ENCODE measurements at regions not wholly inside any gene's neighbourhood (a gene's known extent, or its start where the extent isn't known, plus 50 kb on each side); places are given as distances from the start of the nearest gene placed in this dataset.
"Not testable (repeated sequence)": the region's sequence is repeated elsewhere in the genome, so short reads cannot be mapped to it uniquely, and the experiment has no call there.

DNA sequence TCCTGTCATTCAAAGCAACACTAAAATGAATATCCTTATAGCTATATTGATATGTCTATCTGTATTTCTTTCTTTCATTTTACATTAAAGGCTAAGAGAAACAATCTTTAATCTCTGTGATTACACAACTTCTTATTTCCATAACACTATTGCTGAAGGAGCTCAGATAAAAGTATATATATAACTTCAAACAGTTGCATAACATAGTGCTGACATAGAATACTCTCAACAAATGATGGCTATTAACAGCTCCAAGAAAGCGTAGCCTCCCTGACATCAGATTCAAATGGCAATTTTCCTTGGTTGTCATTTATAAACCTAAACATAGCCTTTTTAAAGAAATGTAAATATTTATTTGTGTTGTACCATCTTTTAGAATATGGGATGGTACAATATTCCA, 116.6 kb upstream of the PTPRG start:
- no peak for DNase-seq (ENCODE audit: low spot score)

DNA sequence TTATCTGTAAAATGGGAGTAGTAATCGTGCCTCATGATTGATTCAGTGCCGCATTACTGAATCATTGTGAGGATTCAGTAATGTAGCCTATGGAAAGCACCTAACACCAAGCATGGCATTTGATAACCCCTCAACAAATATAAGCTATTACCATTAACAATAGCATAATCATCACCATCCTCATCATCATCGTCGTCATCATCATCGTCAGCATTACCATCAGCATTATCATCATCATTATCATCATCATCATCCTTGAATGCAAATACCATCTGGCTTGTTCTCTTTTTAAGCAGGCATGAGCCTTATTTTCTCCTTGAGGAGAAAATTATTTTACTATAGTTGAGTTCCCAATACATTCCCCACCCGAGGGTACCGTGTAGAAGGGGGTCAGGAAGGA, 115.4 kb upstream of the PTPRG start:
- DNase-seq (ENCODE audit: low spot score) = no peak

DNA sequence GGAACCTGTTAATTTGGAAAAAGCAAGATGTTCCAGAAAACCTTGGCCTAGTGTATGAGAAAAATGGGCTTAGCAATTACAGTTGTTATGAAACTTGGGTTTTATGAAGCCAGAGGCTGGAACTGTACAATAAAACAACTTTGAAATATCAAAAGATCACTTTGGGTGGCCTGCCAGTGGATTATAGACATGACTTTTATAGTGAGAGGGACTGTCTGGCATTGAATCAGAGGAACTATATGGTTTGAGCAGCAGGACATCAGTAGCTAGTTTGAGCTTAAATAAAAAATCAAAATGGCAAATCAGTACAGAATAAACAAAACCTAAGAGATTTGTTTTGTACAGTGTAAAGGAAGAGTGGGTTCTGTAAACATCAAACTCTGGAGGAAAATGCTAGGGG, 115.0 kb upstream of the PTPRG start:
- DNase-seq (ENCODE audit: low spot score) = no peak

DNA sequence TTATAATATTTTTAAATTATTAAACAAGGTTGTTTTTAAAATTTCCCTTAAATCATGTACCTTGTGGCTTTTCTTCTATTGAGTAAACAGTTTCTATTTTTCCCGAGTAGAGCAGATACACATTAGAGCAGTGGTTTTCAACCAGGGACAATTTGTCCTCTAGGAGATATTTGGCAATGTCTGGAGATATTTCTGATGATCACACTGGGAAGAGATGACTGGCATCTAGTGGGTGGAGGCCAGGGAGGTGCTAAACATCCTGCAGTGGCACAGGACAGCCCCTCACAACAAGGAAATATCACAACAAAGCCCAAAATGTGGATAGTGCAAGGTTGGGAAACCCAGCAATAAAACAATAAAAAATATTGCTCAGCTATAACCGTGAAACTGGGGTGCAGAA, 113.0 kb upstream of the PTPRG start:
- no peak for DNase-seq (ENCODE audit: low spot score)

DNA sequence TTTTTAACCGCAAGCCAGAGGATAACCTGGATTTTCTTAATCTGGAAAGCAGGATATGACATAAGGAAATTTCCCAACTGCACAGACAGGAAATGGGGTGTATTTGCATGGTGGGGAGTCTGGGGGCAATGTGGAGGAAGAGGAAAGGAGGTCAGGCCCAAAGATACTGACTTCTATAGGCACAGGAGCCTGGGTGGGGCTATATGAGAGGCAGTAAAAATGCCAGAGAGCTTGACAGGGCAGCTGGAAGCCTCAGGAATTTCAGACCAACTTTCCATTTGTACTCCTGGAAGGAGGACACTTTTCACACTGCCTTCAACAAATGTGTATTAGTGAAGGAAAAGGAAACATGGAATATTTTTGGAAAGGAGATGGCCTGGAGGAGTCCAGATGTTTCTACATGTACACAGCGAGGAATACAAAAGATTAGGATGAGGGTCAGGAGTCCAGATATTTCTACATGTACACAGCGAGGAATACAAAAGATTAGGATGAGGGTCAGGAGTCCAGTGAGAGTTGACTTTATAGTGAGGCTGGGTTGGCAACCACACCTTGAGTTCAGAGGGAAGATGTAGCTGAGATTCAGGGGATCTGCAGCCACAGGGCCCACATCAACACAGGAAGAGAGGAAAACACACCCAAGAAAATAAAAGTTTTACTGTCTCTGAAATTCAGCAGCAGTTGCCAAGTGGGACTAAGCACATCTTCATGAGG, 111.9 kb upstream of the PTPRG start:
- DNase-seq (ENCODE audit: low spot score) = no peak

DNA sequence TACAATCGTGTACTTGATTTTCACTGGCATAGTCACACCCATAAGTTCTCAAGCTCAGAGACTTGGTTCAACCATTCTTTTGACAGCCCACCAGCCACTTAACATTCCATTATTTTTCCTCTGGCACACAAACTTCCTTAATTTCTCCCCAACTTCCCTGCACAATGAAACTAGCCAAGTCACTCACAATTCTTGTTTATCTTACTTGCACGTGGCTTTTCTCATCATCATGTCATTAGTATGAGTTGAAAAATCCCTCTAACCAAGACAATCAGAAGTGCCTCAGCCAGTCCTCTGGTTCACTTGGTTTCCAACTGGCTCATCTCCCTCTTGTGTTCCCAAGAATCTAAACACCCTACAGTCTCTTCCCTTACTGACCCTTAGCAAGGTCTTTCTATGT, 110.5 kb upstream of the PTPRG start:
- no peak for DNase-seq (ENCODE audit: low spot score)

DNA sequence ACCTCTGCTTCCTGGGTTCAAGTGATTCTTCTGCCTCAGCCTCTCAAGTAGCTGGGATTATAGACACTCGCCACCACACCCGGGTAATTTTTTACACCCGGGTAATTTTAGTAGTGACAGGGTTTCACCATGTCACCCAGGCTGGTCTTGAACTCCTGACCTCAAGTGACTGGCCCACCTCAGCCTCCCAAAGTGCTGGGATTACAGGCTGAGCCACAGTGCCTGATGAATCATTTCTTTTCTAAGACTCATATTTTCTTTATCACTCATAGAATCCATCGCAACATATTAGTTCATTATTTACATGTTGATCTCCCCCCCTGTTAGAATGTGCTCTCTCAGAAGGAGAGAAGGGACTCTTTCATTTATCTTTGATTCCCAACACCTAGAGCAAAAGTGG, 109.5 kb upstream of the PTPRG start:
- DNase-seq (ENCODE audit: low spot score) = no peak

DNA sequence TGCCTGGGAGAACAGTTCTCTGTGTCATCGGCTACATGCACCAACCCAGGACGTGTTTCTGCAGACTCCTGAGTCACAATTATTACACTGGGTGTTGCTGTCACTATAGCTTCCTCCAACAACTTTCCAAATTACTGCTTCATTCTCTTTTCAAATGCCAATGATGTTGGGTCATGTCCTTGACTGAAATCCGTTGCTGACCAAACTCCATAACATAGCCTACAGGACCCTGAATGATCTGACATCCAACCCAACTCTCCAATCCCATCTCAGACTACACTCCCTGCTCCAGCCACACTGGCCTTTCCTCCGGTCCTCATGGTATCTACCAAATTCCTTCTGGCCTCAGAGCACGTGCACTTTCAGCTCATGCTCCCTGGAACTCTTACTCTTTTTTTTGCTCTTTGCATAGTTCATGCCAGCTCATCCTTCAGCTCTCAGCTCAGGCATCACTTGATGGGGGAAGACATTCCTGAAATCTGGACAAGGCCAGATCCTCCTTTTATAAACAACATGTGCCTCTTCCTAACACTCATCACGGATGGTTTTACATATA, 108.8 kb upstream of the PTPRG start:
- no peak for DNase-seq (ENCODE audit: low spot score)

DNA sequence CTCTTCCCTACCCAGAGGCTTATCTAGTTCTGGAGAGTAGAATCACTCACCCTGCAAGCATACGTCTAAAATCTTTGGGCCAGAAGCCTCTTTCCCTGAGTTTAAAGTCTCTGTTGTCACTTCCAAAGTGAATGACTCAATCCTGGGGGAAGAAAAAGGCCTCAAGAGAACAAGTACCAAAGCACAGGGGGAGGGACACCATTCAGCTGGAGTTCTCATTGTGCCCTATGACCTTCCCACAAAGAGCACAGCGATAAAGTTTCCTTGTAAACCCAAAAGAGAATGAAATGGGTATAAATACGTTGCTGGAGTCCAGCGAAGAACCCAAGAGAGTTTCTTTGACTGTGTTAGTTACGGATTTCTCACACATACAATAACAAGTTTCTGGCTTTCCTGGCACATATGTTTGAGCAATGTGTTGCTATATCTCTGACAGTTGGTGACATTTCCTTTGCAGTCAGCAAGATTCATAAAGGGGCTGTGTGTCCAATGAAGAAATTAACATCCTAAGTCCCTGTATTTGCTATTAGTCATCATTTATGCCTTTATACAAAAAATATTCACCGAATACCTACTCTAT, 107.3 kb upstream of the PTPRG start:
- DNase-seq (ENCODE audit: low spot score) = no peak

DNA sequence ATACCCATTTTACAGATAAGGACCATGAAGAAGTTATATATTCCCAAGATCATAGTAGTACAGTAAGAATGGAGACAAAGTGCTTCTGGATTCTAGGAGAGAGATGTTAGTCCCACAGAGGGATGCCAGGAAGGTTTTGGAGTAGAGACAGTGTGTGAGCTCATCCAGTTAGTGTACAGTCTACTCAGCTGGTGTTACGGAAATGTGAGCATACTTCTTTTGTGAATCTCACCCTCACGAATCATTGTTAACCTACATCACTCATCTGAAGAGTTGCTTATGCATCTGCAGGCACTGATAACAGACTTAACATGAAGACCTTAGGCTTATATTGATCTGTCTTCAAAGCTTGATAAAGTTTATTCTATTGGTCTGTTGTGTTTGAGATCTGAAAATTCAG, 106.6 kb upstream of the PTPRG start:
- no peak for DNase-seq (ENCODE audit: low spot score)

DNA sequence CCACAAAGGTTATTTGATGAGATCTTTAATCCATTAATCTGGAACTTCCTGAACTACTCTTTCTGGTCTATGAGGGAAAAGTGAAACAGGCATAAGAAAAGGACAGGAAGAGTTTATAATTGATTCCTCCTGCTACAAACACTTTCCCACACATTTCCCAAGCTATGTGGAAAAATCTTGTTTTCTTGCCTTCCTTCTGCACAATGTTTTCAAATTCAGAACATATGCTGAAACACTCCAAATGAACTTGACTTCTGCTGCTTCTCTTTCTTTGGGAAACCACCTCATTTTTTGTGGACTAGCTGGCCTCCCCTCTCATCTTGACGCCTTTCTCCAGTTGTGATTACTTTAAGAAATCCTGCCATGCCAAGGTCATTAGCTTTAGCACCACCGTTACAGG, 100.7 kb upstream of the PTPRG start:
- no peak for DNase-seq (ENCODE audit: low spot score)

DNA sequence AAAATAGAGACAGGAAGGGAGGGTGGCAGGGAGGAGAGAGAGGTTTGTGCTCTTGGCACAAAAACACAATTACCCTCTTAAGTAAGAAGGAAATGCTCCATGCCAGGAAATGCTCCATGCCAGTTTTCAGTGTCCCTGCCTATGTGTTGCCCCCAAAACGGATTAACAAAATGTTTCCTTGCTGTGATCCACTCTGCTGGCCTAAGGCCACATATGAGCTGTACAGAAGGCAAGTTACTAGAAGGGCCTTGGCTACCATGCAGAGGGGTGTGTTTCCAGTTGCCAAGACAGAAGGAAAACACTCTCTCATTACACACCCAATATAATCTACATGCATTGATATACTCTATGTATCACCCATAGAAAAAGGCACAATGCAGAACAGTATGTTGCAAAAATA, 98.2 kb upstream of the PTPRG start:
- DNase-seq (ENCODE audit: low spot score) = no peak

DNA sequence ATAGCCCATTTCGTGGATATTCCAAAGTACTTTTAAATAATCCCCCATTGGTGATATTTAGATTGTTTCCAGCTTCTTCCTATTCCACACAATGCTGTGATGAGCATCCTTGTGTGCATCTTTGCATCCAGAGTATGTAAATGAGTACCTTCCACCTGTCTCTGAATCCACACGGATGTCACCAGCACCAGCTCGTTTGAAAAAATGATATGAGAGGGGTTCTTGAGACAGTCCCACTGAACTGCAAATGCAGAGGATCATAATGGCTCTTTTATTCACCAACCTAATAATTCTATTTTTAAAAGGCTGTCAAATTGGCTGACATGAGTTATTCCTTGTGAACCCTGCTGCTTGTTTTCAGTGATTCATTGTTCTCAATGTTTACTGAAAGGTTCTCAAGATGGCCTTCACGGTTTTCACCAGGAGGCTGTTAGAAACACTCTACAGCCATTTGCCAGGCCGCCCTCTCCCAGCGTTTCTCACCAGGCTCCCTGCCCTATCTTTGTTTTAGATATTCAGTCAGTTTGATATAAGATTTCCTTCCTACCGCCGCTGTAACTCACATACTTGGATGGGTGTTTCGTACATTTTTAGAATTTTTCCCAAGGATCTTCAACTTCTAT, 96.7 kb upstream of the PTPRG start:
- no peak for DNase-seq (ENCODE audit: low spot score)

DNA sequence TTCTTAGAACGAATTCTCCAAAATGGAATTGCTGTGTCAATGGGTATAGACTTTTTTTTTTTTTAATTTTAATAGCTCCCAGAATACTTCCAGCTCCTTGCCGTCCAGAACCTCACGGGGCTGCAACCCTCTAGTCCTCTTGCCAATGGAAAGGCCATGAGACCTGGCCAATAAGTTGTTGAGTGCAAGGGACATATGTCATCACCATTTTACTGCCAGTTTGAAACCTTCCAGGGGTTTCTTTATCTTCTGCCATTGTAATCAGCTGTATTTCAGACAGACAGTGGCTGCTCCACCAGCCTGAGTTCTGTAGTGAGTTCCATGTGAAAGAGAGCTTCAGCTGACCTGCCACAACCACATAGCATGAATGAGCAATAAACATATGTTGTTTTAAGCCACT, 95.0 kb upstream of the PTPRG start:
- DNase-seq (ENCODE audit: low spot score) = no peak

DNA sequence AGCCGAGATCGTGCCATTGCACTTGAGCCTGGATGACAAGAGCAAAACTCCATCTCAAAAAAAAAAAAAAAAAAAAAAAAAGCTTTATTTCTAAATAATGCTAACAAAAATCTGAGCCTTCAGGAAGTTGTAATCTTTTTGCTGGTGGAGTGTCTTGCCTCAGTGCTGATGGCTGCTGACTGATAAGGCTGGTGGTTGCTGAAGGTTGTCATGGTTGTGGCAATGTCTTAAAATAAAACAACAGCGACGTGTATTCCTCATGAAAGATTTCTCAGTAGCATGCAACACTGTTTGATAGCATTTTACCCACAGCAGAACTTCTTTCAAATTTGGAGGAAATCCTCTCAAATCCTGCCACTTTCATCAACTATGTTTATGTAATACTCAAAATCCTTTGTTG, 77.4 kb upstream of the PTPRG start:
- no peak for DNase-seq (ENCODE audit: low spot score)

DNA sequence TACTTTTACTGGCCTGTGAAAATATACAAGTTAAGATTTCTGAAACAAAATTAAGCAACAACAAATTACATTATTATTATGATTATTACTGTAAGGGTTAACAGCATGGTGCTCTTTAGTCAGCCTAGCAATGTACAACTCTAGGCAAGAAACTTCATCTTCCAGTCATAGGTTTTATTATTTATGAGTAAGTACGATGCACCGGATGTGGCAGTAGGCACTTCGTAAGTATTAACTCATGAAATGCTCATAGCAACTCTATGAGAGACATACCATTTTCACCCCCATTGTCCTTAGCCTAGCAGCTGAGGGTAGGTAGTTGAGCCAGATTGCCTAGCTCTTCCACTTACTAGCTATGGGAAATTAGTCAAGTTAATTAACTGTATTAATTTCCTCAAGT, 68.0 kb upstream of the PTPRG start:
- no peak for DNase-seq (ENCODE audit: low spot score)

DNA sequence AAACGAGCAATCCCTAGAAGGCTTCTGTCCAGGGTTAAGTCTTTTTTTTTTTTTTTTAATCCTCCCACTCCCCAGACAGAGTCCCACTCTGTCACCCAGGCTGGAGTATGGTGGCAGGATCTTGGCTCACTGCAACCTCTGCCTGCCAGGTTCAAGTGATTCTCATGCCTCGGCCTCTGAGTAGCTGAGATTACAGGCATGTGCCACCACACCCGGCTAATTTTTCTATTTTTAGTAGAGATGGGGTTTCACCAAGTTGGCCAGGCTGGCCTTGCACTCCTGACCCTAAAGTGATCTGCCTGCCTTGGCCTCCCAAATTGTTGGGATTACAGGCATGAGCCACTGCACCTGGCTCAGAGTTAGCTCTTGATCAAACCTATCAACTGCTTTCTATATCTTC, 67.1 kb upstream of the PTPRG start:
- not testable (repeated sequence) for DNase-seq (ENCODE audit: low spot score)

DNA sequence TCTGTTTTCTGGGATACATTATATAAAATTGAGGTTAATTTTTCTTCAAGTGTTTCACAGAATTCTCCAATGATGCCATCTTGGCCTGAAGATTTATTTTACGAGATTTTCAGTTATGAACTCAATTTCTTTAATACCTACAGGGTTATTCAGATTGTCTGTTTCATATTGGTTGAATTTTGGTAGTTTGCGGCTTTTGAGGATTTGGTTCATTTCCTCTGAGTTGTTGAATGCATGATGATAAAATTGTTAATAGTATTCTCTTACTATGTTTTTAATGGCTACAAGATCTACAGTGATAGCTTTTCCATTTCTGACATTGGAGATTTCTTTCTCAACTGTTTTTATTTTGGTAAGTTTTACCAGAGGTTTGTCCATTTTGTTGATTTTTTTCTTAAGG, 63.9 kb upstream of the PTPRG start:
- no peak for DNase-seq (ENCODE audit: low spot score)

DNA sequence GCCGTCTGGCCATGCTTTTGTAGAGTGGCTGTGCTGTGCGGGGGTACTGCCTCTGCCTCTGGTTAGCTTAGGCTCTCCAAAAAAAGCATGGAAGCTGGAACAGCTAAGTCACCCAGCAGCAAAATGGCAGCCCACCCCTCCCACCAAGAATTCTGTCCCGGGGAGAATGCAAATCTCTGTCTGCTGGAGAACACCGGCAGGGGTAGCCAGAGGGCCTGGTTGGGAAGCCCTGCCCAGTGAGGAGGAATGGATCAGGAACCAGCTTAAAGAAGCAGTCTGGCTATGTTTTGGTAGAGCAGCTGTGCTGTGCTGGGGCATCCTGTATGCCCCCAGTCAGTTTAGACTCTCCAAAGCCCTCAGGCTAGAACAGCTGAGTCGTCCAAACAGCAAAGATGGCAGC, 56.2 kb upstream of the PTPRG start:
- no peak for DNase-seq (ENCODE audit: low spot score)

DNA sequence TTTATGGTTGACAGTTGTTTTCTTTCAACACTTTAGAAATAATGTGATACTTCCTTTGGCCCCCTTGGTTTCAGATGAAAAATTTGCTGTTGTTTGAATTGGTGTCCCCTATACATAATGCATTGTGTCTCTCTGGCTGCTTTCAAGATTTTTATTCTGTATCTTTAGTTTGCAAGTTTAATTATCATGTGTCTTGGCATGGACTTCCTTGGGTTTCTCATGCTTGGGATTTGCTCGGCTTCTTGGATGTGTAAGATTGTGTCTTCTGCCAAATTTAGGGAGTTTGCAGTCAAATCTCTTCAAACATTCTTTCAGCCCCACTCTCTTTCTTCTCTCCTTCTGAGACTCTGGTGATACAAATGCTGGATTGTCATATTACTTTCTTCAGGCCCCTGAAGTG, 53.4 kb upstream of the PTPRG start:
- no peak for DNase-seq (ENCODE audit: low spot score)

Data from globus pallidus (tissue), 1 donor.